GM15510 (cell line): ENCODE measurements at regions not wholly inside any gene's neighbourhood (a gene's known extent, or its start where the extent isn't known, plus 50 kb on each side); places are given as distances from the start of the nearest gene placed in this dataset.

Experiments used
- POLR2A ChIP-seq: IDR thresholded peaks from 3 replicates; pipeline ENCODE4 v1.6.1; 2011; ENCODE audit warnings: borderline replicate concordance; ENCODE audit not compliant: insufficient read length; ENCODE audit errors: extremely low read depth

DNA sequence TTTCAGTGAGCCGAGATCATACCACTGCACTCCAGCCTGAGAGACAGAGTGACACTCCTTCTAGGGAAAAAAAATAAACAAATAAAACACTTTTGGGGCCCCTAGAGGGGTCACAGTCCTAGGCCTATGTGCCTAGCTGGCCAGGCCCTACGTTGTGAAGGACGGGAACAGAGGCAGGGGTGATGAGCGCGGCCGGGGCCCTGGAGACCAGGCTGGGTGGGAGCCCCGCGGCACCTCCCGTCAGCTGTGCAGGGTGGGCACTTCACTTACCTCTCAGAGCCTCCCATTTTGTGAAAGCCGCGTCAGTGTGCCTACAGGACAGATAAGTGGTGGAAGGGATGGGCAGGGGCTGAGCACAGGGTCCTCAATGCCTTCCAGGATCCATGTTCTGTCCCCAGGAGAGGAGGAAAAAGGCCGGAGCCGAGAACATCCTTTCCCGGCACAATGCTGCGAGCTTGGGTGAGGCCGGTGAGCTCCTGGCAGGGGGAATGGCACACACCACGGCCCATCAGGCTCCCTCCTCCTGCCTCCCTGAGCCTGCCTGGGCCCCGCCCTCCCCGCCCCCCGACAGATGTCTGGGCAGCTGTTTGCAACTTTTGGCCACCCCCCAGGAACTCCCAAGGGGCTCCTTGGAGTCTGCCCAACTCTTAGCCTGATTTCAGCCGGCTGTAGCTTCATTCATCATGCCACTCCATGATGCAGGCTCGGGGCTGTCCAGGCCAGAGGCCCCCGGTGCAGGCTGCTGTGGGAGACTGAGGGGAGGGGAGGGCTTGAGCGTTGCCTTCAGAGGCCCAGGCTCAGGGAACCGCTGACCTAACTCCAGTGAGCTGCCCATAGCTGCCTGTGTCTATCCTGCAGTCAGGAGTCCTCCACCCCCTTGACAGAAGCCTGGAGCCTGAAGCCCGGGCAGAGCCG lies 196.5 kb downstream of the TFCP2L1 start:
- TF ChIP-seq POLR2A: no peak

DNA sequence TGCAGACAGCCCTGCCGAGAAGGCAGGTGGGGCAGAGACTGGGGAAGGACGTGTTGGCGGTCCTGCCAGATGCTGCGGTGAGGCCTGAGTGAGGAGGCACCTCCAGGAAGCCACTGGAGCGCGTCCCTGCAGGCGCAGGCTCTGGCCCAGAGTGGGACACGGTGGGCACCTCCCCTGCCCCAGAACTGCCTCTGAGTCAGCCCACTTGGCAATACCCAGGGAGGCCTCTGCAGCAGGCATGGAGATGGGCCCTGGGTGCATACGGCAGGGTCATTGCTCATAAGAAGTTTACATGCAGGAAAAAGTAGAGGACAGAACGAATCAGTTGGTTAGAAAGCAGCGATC lies 195.9 kb downstream of the TFCP2L1 start:
- no peak for TF ChIP-seq POLR2A

DNA sequence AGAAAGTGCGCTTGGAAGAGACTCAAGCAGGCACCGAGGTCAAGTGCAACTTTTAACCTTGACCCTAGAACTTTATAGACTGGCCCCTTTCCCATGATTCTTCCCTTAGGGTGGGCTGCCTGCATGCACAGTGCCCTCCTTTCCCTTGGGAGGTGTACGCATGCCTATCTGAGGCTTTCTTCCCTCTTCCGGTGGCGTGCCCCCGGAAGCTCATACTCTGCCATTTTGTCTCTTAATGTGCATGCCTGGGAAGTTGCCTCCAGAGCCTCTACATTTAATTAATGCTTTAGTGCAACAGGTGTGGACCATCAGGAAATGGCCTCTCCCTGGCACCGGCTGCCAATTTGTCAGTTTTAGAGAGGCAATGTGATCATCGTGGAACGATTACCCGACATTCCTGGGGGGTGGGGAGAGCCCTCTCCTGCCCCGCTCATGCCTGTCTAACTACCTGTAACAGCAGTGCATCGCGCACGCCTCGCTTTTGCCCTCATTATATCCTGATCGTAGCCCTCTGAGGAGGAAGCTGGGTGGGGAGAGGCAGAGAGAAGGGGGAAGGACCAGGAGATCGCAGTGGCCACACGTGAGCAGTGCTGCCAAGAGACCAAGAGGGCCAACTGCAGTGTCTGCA lies 194.8 kb downstream of the TFCP2L1 start:
- no peak for TF ChIP-seq POLR2A

DNA sequence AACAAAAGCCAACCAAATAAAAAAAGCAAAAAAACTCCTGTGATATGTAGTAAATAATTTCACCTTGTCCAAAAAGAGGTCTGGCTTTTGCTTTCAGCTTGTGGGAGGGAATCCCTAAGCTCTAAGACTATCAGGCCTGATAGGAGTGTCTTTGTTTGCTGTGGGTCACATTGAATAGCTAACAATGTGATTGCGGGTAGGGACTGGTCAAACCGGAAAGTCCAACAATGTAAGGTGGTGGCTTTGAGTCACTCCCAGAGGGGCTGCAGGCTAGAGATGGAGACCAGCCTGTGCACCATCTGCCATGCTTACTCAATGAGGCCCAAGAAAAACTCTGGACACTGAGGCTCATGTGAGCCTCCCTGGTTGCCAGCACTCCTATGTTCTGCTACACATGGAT lies 192.9 kb downstream of the TFCP2L1 start:
- no peak for TF ChIP-seq POLR2A

DNA sequence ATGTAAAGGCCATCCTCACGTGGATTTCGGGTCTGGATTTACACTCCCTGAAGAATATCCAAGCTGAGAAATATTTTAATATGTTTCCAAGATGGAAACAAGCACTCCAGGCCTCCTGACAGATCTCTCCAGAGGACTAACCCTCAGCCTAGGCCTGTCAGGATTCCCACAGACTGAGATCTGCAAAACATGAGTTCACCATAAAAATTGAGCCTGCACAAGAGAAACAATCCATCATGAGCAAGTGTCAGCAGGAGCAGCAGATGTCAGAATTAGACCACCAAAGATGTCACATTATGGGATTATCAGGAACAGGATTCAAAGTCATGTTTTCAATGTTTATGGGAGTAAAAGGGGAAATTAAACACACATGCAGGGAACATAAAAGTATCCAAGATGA lies 191.3 kb downstream of the TFCP2L1 start:
- TF ChIP-seq POLR2A: no peak

DNA sequence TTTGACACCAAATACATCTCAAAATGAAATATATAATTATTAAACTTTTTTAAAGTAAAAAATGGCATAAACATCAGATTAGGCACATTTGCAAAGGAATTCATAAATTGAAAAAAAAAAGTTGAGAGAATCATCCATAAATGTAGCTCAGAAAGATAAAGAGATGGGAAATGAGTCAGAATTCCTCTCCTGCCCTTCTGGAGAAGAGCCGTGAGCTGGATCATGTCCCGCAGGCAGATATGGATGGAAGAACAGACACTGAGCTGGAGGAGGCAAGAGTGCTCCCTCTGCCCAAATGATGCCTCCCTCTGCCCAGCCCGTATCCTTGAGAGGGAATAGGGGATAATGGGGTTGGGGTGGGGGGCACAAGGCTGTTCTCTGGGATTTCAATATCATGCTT lies 190.9 kb downstream of the TFCP2L1 start:
- no peak for TF ChIP-seq POLR2A

DNA sequence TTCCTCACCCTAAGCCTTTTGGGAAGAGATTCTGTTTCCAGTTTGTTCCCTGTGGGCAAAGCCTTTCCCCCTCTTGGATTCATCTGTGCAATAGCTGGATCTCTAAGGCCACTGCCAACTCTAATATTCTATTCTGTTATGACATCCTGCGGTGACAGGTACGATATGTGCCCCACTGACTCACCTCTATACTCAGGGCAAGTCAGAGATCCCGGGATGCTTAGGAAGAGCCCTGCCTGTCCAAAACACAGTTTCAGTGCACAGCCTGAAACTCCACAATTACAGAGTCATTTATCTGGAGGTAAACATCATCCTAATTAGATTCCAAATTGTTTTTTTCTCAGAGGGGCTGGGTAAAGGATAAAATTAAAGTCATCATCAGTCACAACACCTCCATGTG lies 190.2 kb downstream of the TFCP2L1 start:
- no peak for TF ChIP-seq POLR2A

DNA sequence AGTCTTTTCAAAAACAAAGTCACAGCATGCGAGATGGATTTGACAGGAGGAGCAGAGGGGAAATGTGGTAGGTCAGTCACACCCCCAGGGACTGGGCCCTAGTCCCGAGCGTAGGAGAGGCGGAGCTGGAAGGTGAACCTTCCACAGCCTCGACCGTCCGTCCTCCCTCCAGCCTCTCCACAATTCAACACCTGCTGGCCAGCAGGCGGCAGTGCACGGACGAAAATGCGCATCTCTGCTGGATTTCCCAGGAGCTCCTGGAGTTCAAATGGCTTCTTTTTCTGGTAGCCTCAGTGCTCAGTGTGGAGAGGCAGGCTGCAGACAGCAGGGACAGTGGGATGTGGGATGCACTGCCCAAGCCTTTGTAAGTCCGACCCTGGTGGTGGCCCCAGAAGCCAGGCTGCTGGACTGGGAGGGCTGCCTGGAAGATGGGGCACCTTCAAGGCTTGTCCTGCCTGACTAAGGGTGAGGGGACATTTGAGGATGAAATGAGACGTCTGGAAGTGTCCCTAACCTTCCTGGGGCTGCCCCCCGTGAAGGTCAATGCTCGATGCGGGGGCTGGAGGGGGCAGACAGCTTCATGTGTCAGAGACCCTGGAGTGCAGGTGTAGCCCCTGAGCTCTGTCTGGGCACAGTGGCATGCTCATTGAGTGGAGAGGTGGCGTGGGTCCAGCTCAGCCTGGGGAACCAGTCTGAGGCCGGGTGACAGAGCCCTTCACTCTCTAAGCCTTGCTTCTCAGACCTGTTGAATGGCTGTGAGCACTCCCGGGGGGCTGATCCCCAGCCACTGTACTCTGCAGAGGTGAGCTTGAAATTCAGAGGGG lies 189.5 kb downstream of the TFCP2L1 start:
- no peak for TF ChIP-seq POLR2A

DNA sequence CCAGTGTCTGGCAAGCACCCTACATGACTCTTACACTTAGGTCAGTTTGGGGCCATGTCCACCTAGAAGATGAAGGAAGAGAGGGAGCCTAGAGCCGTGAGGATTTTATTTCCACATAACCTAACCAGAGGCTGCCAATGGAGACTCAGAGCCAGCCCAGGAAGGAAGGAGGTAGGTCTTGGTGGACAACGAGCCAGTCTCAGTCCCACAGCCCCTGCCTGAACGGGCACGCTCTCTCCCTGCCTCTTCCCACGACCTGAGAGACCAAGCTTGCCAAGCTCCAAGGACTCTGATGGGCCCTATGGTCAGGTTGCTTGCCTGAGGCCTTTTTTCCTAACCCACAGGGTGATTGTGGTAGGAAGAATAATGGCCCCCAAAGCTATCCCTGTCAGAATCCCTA lies 188.4 kb downstream of the TFCP2L1 start:
- no peak for TF ChIP-seq POLR2A

DNA sequence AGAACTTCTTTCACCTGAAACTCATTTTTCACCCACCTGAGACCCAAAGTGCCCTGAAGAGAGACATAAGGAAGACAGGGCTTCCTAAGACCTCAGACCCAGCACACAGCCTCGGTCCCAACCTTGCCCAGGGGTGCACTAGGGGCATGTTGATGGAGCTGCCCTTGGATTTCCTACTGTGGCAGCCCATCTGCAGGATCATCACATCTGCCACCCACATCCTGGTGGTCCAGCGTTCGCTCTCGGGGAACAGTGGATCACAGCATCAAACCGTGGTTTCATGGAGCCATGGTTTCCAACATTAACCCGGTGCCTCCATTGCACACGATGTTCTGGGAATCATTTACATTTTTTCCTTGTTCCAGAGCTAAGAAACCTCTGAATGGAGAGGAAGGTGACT lies 186.4 kb downstream of the TFCP2L1 start:
- TF ChIP-seq POLR2A: no peak

DNA sequence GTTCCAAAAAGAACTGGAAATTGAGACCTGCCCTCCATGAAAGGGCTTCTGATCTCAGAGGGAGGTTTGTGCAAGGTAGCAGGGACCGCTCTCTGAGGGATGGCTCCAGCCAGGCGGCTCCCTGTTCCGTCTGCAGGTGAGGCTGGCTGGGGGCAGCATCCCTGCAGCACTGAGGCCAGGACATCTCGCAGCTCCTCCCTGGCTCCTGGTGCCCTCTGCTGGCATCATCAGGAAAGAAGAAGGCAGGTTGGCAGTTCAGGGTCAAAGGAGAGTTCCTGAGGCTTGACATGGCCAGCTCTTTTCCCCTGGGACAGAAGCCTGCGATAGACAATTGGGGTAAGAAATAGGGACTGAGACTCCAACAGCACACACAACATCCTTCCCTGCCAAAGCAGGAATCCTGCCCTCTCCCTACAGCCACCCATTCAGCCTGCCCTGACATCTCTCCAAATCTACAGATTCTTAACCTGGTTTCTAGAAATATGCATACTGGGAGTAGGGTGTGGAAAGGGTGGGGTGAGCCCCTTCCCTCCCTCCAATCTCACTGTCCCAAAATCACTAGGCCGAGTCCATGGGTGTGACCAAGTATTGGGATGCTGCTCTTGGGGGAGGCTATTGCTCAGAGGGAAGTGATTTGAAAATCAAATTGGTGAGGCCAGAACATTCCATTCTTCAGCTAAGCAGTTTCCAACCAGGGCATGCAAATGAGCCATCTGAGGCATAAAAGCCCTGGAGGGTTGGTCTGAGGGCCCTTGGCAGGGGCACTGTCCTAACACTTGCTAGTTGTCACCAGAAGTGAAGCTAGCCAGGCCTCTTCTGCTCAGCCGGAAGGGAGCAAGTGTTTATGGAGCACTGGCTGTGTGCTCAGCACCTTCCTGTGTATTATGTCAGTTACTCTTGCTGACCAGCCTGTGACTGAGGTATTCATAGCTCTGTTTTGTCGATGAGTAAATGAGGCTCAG lies 185.4 kb downstream of the TFCP2L1 start:
- no peak for TF ChIP-seq POLR2A

DNA sequence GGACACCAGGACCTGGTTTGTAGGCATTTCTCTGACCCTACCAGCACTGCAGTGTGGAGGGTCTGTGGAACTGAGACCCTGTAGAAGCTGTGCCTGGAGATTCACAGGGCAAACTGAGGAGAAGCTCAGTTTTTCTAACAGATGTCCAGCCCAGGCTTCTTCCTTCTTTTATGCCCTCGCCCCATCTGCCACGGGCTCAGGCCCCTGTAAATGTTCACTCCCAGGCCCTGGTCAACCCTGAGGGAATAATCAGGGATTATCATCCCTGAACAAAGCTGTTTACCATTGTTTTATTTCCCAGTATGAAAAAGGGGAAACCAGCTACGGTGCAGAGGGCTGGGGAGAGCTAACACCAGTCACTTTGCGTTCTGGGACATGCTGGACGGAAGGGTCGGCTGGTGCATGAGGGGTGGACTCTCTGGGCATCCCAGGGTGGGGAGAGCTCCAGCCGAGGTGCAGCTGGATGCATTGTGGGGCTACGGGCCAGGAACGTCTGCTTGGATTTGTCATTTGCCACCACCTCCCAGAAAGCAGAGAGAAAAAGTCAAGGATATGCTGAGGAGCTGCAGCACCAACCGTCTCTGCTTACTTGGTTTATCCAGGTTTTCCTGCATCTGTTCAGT lies 183.8 kb downstream of the TFCP2L1 start:
- no peak for TF ChIP-seq POLR2A

DNA sequence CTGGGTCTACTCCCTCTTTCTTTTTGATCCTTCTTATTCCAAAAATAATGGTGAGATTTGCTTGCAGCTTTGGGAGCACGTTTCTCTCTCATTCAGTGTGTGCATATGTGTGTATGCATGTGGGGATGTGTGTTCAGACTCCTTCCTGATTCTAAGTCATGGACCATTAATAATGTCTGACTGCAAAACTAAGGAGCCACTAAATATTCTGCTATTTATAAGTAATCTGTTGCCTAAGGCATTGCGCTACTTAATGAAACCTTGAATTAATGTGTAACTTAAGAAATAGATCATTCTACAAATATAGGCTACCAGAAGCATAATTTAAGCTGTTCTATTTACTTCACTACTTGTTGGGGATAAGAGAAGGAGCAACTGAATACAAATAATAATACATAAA lies 182.1 kb downstream of the TFCP2L1 start:
- TF ChIP-seq POLR2A: no peak

DNA sequence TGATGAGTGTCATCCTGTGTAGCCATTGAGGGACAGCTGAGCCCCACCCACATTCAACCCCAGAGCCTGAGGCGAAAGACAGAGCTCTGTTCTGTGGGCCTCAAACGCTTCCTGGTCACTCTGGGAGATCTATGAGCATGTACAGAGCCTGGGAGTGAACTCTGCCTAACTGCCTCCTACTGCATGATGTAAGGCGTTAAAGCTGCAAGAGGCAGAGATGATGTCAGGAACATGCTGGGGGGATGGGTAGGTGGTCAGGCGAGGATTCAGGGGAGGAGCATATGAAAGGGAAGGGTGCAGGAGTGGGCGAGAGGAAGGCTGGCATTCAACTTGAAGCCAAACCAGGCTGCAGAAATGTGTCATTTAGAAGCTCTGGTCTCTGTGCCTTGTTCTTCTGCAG lies 181.0 kb downstream of the TFCP2L1 start:
- TF ChIP-seq POLR2A: no peak
